Liver (tissue), 7 donors: ENCODE measurements at regions not wholly inside any gene's neighbourhood (a gene's known extent, or its start where the extent isn't known, plus 50 kb on each side); places are given as distances from the start of the nearest gene placed in this dataset.

ENCODE experiments used
- DNase-seq: peaks from one replicate; pipeline ENCODE4 v3.0.0-alpha.2; 2017; ENCODE audit warnings: low spot score
- H3K27ac ChIP-seq, 2 donors: one replicate each; pipeline ENCODE4 v1.7.0; 2013; ENCODE audit warnings: inconsistent platforms in 2 of 2, low read length in 2 of 2, control low read depth in 1 of 2, low read depth in 1 of 2, mild to moderate bottlenecking in 1 of 2
- H3K27me3 ChIP-seq, 4 donors: one replicate each; pipeline versions ENCODE4 v1.6.1 to v1.7.0; 2013; ENCODE audit warnings: low read length in 3 of 4, inconsistent platforms in 1 of 4, mild to moderate bottlenecking in 1 of 4, moderate library complexity in 1 of 4; ENCODE audit not compliant: control insufficient read depth in 4 of 4, insufficient read depth in 4 of 4
- H3K36me3 ChIP-seq, 4 donors: one replicate each; pipeline versions ENCODE4 v1.6.1 to v1.7.0; 2013; ENCODE audit warnings: low read length in 3 of 4, mild to moderate bottlenecking in 3 of 4, low read depth in 1 of 4, moderate library complexity in 1 of 4; ENCODE audit not compliant: control insufficient read depth in 4 of 4, insufficient read depth in 3 of 4
- H3K4me1 ChIP-seq, 4 donors: one replicate each; pipeline versions ENCODE4 v1.6.1 to v1.7.0; 2013; ENCODE audit warnings: low read length in 3 of 4, mild to moderate bottlenecking in 3 of 4, moderate library complexity in 1 of 4; ENCODE audit not compliant: control insufficient read depth in 4 of 4, insufficient read depth in 4 of 4
- H3K4me3 ChIP-seq, 3 donors: one replicate each; pipeline versions ENCODE4 v1.6.1 to v1.7.0; 2013; ENCODE audit warnings: low read length in 3 of 3, control low read depth in 1 of 3, low read depth in 1 of 3, mild to moderate bottlenecking in 1 of 3
- H3K9ac ChIP-seq, 2 donors: one replicate each; pipeline ENCODE4 v1.7.0; 2013; ENCODE audit warnings: low read length in 2 of 2, mild to moderate bottlenecking in 2 of 2, moderate library complexity in 2 of 2, control low read depth in 1 of 2, low read depth in 1 of 2
- H3K9me3 ChIP-seq, 4 donors: one replicate each; pipeline versions ENCODE4 v1.6.1 to v1.7.0; 2013; ENCODE audit warnings: low read length in 3 of 4; ENCODE audit not compliant: control insufficient read depth in 4 of 4
- EGR1 ChIP-seq, 2 donors: IDR thresholded peaks; 2 replicates each; pipeline ENCODE4 v1.6.1; 2016 to 2018; ENCODE audit warnings: antibody characterized with exemption in 2 of 2, low read depth in 2 of 2
- FOXA1 ChIP-seq: IDR thresholded peaks from 2 replicates; pipeline ENCODE4 v1.6.1; 2016; ENCODE audit warnings: antibody characterized with exemption
- HNF4A ChIP-seq, 2 donors: conservative IDR thresholded peaks; 2 replicates each; pipeline ENCODE4 v1.6.1; 2016; ENCODE audit warnings: antibody characterized with exemption in 2 of 2, mild to moderate bottlenecking in 2 of 2
- HNF4G ChIP-seq: IDR thresholded peaks from 2 replicates; pipeline ENCODE4 v1.6.1; 2016; ENCODE audit warnings: antibody characterized with exemption
- JUND ChIP-seq, 2 donors: IDR thresholded peaks; 2 replicates each; pipeline ENCODE4 v1.6.1; 2016; ENCODE audit warnings: antibody characterized with exemption in 2 of 2
- NR2F2 ChIP-seq: IDR thresholded peaks from 2 replicates; pipeline ENCODE4 v1.6.1; 2016; ENCODE audit warnings: antibody characterized with exemption
- RXRA ChIP-seq, 2 donors: IDR thresholded peaks; 2 replicates each; pipeline ENCODE4 v1.6.1; 2017 to 2018; ENCODE audit warnings: antibody characterized with exemption in 2 of 2, mild to moderate bottlenecking in 1 of 2
- SP1 ChIP-seq: IDR thresholded peaks from 2 replicates; pipeline ENCODE4 v1.6.1; 2018; ENCODE audit warnings: antibody characterized with exemption, mild to moderate bottlenecking
- TAF1 ChIP-seq: conservative IDR thresholded peaks from 2 replicates; pipeline ENCODE4 v1.6.1; 2016; ENCODE audit warnings: antibody characterized with exemption, mild to moderate bottlenecking
- YY1 ChIP-seq: IDR thresholded peaks from 2 replicates; pipeline ENCODE4 v1.6.1; 2016; ENCODE audit warnings: antibody characterized with exemption, mild to moderate bottlenecking
- WGBS: extraction: QIAGEN DNeasy Blood & Tissue Kit; methylation state at CpG from one replicate; pipeline ENCODE4 v1.1.7; 2013; 5-methylcytosine and 5-hydroxymethylcytosine counted together
- TF ChIP-seq, protein P1 (sequence below): IDR thresholded peaks from 2 replicates; pipeline ENCODE4 v1.6.1; 2016; ENCODE audit warnings: antibody characterized with exemption
- TF ChIP-seq, protein P2 (sequence below): IDR thresholded peaks from 2 replicates; pipeline ENCODE4 v1.6.1; 2016; ENCODE audit warnings: antibody characterized with exemption, mild to moderate bottlenecking
- TF ChIP-seq, protein P3 (sequence below): IDR thresholded peaks from 2 replicates; pipeline ENCODE4 v1.6.1; 2016; ENCODE audit warnings: antibody characterized with exemption
- donor health status: healthy.
- donor health status: healthy.
- donor health status: healthy.
- donor health status: healthy.

DNA sequence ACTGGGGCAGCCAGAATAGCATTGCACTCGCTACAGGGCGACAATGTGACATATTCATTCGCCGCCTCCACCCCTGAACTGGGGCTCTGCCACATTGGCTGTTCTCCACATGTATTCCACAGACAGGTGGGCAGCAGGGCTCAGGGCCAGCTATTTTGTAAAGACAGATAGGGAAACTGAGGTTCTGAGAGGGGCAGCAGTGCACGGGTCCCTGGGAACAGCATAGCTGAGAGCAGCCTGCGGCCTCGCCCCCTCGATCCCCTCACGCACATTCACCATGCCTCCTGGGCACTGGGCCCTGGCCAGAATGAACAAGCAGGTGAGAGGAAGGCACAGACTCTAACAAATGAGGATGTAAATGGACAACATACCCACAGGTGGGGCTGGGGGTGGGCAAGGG is 75.0 kb upstream of the SPATA12 start:
- H3K4me3 ChIP-seq, result no peak overlapping the region
- no peak for TF ChIP-seq JUND (IDR thresholded peaks at IDR 0.05)
- no peak for TF ChIP-seq TAF1
- TF ChIP-seq, protein P1, sequence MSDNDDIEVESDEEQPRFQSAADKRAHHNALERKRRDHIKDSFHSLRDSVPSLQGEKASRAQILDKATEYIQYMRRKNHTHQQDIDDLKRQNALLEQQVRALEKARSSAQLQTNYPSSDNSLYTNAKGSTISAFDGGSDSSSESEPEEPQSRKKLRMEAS, result no peak
- TF ChIP-seq YY1, result no peak
- no peak for TF ChIP-seq HNF4A (conservative IDR thresholded peaks at IDR 0.05)
- TF ChIP-seq NR2F2, result no peak
- TF ChIP-seq, protein P2, sequence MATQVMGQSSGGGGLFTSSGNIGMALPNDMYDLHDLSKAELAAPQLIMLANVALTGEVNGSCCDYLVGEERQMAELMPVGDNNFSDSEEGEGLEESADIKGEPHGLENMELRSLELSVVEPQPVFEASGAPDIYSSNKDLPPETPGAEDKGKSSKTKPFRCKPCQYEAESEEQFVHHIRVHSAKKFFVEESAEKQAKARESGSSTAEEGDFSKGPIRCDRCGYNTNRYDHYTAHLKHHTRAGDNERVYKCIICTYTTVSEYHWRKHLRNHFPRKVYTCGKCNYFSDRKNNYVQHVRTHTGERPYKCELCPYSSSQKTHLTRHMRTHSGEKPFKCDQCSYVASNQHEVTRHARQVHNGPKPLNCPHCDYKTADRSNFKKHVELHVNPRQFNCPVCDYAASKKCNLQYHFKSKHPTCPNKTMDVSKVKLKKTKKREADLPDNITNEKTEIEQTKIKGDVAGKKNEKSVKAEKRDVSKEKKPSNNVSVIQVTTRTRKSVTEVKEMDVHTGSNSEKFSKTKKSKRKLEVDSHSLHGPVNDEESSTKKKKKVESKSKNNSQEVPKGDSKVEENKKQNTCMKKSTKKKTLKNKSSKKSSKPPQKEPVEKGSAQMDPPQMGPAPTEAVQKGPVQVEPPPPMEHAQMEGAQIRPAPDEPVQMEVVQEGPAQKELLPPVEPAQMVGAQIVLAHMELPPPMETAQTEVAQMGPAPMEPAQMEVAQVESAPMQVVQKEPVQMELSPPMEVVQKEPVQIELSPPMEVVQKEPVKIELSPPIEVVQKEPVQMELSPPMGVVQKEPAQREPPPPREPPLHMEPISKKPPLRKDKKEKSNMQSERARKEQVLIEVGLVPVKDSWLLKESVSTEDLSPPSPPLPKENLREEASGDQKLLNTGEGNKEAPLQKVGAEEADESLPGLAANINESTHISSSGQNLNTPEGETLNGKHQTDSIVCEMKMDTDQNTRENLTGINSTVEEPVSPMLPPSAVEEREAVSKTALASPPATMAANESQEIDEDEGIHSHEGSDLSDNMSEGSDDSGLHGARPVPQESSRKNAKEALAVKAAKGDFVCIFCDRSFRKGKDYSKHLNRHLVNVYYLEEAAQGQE, result no peak
- no peak for TF ChIP-seq HNF4G
- TF ChIP-seq EGR1 (IDR thresholded peaks at IDR 0.05; ENCODE audit: low read depth in 2 of 2), result no peak
- TF ChIP-seq SP1, result no peak
- no peak for TF ChIP-seq FOXA1
- TF ChIP-seq, protein P3, sequence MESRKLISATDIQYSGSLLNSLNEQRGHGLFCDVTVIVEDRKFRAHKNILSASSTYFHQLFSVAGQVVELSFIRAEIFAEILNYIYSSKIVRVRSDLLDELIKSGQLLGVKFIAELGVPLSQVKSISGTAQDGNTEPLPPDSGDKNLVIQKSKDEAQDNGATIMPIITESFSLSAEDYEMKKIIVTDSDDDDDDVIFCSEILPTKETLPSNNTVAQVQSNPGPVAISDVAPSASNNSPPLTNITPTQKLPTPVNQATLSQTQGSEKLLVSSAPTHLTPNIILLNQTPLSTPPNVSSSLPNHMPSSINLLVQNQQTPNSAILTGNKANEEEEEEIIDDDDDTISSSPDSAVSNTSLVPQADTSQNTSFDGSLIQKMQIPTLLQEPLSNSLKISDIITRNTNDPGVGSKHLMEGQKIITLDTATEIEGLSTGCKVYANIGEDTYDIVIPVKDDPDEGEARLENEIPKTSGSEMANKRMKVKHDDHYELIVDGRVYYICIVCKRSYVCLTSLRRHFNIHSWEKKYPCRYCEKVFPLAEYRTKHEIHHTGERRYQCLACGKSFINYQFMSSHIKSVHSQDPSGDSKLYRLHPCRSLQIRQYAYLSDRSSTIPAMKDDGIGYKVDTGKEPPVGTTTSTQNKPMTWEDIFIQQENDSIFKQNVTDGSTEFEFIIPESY, result no peak
- no peak for TF ChIP-seq RXRA (IDR thresholded peaks at IDR 0.05)

DNA sequence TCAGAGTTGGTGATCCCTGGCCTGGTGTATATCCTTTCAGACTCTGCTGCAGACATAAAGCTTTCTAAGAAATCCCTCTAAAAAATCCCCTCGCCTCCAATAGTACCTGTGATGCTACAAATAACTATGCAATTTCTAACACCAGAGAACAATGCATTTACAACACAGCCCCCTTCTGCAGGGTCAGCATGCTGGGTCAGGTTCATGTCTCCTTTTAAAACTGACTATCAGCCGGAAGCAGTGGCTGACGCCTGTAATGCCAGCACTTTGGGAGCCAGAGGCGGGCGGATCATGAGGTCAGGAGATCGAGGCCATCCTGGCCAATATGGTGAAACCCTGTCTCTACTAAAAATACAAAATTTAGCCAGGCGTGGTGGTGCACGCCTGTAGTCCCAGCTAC is 77.0 kb upstream of the SPATA12 start:
- H3K27me3 ChIP-seq, result no peaks in the 10 kb centered on the region
- WGBS, result 83% methylated on average over 8 of the region's 8 CpGs
- no peaks in the 10 kb centered on the region for H3K36me3 ChIP-seq
- H3K4me3 ChIP-seq, result no peak overlapping the region
- H3K27ac ChIP-seq, result no peak overlapping the region
- TF ChIP-seq NR2F2 (peak; percentile 40), TAF1 (no peak)
- no peaks in the 10 kb centered on the region for H3K4me1 ChIP-seq
- no peak overlapping the region for H3K9ac ChIP-seq
- no peaks in the 10 kb centered on the region for H3K9me3 ChIP-seq
- no peak for DNase-seq

More for the DNA sequence above, 75.0 kb upstream of the SPATA12 start:
- DNase-seq, result no peak
- no peaks in the 10 kb centered on the region for H3K36me3 ChIP-seq
- no peaks in the 10 kb centered on the region for H3K4me1 ChIP-seq
- WGBS, result 91% methylated on average over 9 of the region's 9 CpGs
- no peaks in the 10 kb centered on the region for H3K9me3 ChIP-seq
- no peak overlapping the region for H3K27ac ChIP-seq
- H3K27me3 ChIP-seq, result peaks cover 0 to 4% (median 0%) of the 10 kb centered on the region in 4 donors
- no peak overlapping the region for H3K9ac ChIP-seq
